ENCODE measurements at regions not wholly inside any gene's neighbourhood (a gene's known extent, or its start where the extent isn't known, plus 50 kb on each side); places are given as distances from the start of the nearest gene placed in this dataset.
"Not testable (repeated sequence)": the region's sequence is repeated elsewhere in the genome, so short reads cannot be mapped to it uniquely, and the experiment has no call there.

DNA sequence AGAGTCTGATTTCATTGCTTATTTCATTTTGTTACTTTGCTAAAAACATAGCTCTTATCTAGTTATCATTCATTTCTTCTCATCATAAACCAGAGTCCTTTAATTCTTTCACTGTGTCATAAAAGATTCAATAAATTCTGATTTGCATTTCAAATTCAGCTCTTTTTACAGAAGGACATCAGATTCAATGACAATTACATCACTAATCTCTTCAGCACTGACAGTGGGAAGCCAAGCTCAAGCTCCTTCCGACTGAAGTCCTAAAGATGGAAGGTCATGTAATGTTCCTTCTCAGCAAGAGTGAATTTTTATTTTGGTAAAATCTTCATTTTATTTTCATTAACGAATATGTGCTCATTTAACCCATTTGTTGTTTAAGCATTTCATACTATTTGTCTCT lies 530.7 kb upstream of the ADGRL2 start:
- TF ChIP-seq, protein P1, sequence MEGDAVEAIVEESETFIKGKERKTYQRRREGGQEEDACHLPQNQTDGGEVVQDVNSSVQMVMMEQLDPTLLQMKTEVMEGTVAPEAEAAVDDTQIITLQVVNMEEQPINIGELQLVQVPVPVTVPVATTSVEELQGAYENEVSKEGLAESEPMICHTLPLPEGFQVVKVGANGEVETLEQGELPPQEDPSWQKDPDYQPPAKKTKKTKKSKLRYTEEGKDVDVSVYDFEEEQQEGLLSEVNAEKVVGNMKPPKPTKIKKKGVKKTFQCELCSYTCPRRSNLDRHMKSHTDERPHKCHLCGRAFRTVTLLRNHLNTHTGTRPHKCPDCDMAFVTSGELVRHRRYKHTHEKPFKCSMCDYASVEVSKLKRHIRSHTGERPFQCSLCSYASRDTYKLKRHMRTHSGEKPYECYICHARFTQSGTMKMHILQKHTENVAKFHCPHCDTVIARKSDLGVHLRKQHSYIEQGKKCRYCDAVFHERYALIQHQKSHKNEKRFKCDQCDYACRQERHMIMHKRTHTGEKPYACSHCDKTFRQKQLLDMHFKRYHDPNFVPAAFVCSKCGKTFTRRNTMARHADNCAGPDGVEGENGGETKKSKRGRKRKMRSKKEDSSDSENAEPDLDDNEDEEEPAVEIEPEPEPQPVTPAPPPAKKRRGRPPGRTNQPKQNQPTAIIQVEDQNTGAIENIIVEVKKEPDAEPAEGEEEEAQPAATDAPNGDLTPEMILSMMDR (IDR thresholded peaks at IDR 0.05; ENCODE audit: extremely low read depth, missing control alignments), result no peak
- DNase-seq (ENCODE audit: low spot score), result no peak

DNA sequence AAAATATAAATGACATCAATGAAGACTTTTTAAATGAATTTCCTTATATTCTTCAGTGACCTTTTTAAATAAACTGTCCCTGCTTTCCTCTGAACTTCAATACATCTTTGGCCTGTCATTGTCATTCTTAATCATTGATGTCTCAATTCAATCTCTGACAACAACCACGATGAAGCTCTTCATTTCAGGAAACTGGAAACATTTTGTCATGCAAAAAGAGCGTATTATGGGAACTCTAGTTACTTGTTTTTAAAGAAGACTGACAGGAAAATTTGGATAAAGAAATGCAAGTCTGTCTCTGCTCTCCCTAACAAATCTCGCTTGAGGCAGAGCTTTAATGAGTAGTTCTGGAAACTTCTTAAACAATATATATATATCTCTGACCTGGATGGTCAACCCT lies 535.8 kb upstream of the ADGRL2 start:
- no peak for DNase-seq (ENCODE audit: low spot score)
- TF ChIP-seq, protein P1 (IDR thresholded peaks at IDR 0.05; ENCODE audit: extremely low read depth, missing control alignments), result no peak

DNA sequence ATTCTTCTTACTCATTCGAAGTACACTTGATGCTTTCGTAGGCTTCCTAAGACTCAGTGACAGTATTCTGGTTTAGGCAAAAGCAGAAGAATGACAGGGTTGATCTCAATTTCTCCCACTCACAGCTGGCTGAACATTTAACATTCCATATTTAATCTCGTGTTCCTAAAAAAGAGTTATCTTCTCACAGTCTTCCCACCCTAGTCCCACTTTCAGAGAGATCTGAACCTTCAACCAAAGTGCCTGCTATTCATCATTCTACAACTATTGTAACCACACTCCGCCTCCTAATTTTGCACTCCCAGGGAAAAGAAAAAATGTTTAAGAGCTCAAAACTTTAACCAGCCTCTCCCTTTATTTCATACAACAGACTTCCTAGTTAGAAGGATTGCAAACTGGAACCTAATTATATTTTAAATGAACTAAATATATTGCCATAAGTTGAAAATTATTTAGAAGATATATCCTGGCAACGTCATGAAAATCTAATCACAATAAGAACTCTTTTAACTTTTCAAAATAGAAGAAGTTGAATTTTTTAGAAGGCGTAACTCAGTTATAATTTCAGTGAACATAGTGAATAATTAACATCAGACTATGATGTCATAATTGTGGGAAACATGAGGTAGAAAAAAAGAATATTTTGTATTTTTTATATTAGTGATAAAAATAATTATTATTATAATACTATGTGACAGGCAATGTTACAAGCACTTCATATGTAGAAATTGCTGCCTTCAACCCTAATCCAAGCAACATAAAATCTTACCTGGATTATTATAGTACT lies 540.9 kb upstream of the ADGRL2 start:
- no peak for DNase-seq (ENCODE audit: low spot score)
- TF ChIP-seq, protein P1 (IDR thresholded peaks at IDR 0.05; ENCODE audit: extremely low read depth, missing control alignments), result no peak

DNA sequence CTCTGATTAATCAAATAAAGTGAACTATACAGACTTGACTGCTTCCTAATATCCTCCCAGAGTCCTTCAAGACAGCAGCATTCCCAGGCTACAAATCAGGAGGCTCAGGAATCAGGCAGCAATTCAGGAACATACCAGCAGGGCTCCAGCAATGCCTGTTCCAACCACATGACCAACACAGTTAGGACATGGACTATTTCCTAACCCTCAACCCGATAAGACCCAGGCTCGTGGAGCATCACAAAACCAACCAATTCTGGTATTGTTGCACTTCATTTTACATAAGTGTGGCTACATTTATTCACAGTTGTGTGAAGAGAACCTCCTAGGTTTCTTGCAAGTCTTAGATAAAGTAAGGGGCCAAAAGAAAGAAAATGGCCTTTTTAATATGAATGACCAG lies 546.2 kb upstream of the ADGRL2 start:
- TF ChIP-seq, protein P1 (IDR thresholded peaks at IDR 0.05; ENCODE audit: extremely low read depth, missing control alignments), result no peak
- DNase-seq (ENCODE audit: low spot score), result no peak

DNA sequence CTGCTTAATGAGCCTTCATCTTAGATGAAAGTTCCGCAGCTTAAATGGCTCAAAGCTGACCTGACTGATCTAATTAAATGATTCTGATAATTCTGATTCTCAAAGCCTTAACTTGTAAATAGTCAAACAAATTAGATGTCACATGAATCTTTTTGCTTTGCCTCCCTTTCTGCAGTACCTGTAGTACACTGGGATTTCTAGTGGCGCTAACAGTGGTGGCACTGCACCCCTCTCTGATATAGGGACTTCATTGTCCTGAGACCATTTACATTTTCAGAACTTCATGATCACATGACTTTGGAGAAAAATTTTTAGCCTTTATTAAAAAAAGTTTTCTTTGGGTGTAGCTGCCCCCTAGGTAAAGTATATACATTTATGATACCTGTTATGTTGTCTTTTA lies 546.7 kb upstream of the ADGRL2 start:
- no peak for DNase-seq (ENCODE audit: low spot score)
- TF ChIP-seq, protein P1 (IDR thresholded peaks at IDR 0.05; ENCODE audit: extremely low read depth, missing control alignments), result no peak

DNA sequence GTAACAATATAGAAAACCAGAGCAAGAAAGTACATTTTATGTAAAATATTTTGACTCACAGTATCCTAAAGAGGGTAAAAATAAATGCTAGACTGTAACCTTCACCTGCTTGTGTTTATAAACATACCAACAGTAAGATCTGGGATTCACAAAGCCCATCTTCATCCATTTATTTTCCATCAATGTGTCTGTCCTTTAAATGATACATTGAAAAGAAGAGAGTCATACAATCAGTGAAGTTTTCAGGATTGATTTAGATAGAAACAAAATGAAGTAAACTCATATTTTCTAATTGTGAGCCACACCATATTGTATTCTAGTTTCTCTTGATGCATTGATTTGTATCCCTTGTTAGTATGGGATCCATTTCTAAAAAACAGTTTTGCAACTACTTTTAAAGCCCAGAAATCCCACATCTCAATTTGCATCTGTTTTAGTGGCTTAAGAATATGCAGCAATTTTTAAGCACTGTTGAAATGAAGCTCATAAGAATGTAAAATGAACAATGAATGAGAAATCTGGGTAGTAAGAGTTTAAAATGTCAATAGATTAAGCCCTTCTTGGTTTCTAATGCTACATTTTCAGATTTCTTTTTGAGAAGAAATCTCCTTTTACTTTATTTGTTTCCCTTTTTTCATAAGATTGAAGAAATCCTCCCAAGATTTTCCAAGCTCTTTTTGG lies 548.1 kb upstream of the ADGRL2 start:
- DNase-seq (ENCODE audit: low spot score), result no peak
- TF ChIP-seq, protein P1 (IDR thresholded peaks at IDR 0.05; ENCODE audit: extremely low read depth, missing control alignments), result no peak

DNA sequence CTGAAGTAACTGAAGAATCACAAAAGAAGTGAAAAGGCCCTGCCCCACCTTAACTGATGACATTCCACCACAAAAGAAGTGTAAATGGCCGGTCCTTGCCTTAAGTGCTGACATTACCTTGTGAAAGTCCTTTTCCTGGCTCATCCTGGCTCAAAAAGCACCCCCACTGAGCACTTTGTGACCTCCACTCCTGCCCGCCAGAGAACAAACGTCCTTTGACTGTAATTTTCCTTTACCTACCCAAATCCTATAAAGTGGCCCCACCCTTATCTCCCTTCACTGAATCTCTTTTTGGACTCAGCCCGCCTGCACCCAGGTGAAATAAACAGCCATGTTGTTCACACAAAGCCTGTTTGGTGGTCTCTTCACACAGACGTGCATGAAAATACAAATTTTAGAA lies 549.9 kb upstream of the ADGRL2 start:
- not testable (repeated sequence) for DNase-seq (ENCODE audit: low spot score)

DNA sequence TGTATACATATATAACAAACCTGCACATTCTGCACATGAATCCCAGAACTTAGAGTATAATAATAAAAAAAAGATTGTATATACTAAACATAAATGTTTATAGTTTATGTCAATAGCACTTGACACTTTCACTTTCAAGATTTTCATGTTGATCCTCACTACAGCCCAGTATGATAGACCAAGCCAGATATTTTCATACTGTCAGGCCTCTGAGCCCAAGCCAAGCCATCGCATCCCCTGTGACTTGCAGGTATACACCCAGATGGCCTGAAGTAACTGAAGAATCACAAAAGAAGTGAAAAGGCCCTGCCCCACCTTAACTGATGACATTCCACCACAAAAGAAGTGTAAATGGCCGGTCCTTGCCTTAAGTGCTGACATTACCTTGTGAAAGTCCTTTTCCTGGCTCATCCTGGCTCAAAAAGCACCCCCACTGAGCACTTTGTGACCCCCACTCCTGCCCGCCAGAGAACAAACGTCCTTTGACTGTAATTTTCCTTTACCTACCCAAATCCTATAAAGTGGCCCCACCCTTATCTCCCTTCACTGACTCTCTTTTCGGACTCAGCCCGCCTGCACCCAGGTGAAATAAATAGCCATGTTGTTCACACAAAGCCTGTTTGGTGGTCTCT lies 555.5 kb upstream of the ADGRL2 start:
- DNase-seq (ENCODE audit: low spot score), result not testable (repeated sequence)

DNA sequence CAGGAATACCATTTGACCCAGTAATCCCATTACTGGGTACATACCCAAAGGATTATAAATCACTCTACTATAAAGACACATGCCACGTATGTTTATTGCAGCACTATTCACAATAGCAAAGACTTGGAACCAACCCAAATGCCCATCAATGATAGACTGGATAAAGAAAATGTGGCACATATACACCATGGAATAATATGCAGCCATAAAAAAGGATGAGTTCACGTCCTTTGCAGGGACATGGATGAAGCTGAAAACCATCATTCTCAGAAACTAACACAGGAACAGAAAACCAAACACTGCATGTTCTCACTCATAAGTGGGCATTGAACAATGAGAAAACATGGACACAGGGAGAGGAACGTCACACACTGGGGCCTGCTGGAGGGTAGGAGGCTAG lies 556.1 kb upstream of the ADGRL2 start:
- DNase-seq (ENCODE audit: low spot score), result not testable (repeated sequence)
